K562 (cell line): ENCODE measurements at regions not wholly inside any gene's neighbourhood (a gene's known extent, or its start where the extent isn't known, plus 50 kb on each side); places are given as distances from the start of the nearest gene placed in this dataset.
"Not testable (repeated sequence)": the region's sequence is repeated elsewhere in the genome, so short reads cannot be mapped to it uniquely, and the experiment has no call there.

Experiments
- ATAC-seq: fragments of 200-7000 bp; cut with Tn5 transposase; 3 replicates; pipeline ENCODE4 v1.9.1; 2020; ENCODE audit warnings: moderate library complexity
- BruUV-seq: library from RNA; stranded (reverse); fragments of 400-500 nt; replicated peaks from 2 replicates; lab custom pipeline; 2021; lab: Mats Ljungman, UMichigan
- CTCF ChIA-PET: fragments of 300-600 bp; formaldehyde crosslinking; extraction: SDS; loops from one replicate; lab custom pipeline; 2021; ENCODE audit warnings: low intra/inter-chr PET ratio; lab: Yijun Ruan, JAX
- POLR2A ChIA-PET: fragments of 300-600, 350-650 bp; sonication (Branson Sonifier 250); formaldehyde crosslinking; extraction: SDS; loops from one replicate; lab custom pipeline; 2021; ENCODE audit warnings: antibody characterized with exemption, inconsistent platforms; lab: Yijun Ruan, JAX
- DNase-seq, 4 experiments: peaks; one replicate each; pipeline versions ENCODE4 v3.0.0 to v3.0.0-alpha.2; 2011 to 2018; ENCODE audit warnings: low spot score in 3 of 4, mixed read lengths in 3 of 4; ENCODE audit errors: extremely low read depth in 1 of 4
- FAIRE-seq: peaks from 2 replicates; lab custom pipeline; 2011; peaks lifted over from hg19 to GRCh38; lab: Jason Lieb, UNC
- H2AFZ ChIP-seq: 2 replicates; pipeline ENCODE4 v1.6.0; 2011; ENCODE audit warnings: low read depth, low read length, control low read depth, inconsistent platforms
- H3K27ac ChIP-seq: fragments of 200-600 bp; 3 replicates; pipeline ENCODE4 v1.8.0; 2011; ENCODE audit warnings: low read depth, mild to moderate bottlenecking, control low read depth, inconsistent platforms, low read length, moderate library complexity, mixed read lengths; ENCODE audit errors: extremely low read depth
- H3K27me3 ChIP-seq, 2 experiments: fragments of 300-600 bp in 1 of 2; 2 replicates in 1 of 2; 3 replicates in 1 of 2; pipeline versions ENCODE4 v1.6.0 to v1.8.0; 2011; ENCODE audit warnings: inconsistent platforms in 2 of 2, low read length in 2 of 2, mild to moderate bottlenecking in 1 of 2, mixed read lengths in 1 of 2, moderate library complexity in 1 of 2; ENCODE audit not compliant: control insufficient read depth in 2 of 2, insufficient read depth in 2 of 2
- H3K36me3 ChIP-seq: fragments of 300-600 bp; 3 replicates; pipeline ENCODE4 v1.8.0; 2011; ENCODE audit warnings: mild to moderate bottlenecking, low read length, inconsistent platforms; ENCODE audit not compliant: control insufficient read depth, insufficient read depth
- H3K4me1 ChIP-seq, 2 experiments: fragments of 200-600 bp in 1 of 2; replicated peaks in 1 of 2; 2 replicates in 1 of 2; 3 replicates in 1 of 2; pipeline versions ENCODE4 v1.5.1 to v1.8.0; 2011; ENCODE audit warnings: inconsistent platforms in 2 of 2, low read length in 2 of 2, mild to moderate bottlenecking in 1 of 2, mixed read lengths in 1 of 2, moderate library complexity in 1 of 2; ENCODE audit not compliant: control insufficient read depth in 2 of 2, insufficient read depth in 2 of 2
- H3K4me2 ChIP-seq: 2 replicates; pipeline ENCODE4 v1.6.1; 2011; ENCODE audit warnings: low read length, control low read depth, inconsistent platforms, mixed read lengths; ENCODE audit not compliant: insufficient read depth
- H3K4me3 ChIP-seq: fragments of 200-600 bp; sonication (generic), shearing (Covaris generic); 2 replicates; pipeline ENCODE4 v1.5.1; 2016; ENCODE audit warnings: control low read depth, inconsistent platforms
- H3K79me2 ChIP-seq: fragments of 200-600 bp; 3 replicates; pipeline ENCODE4 v1.8.0; 2011; ENCODE audit warnings: low read length, inconsistent platforms; ENCODE audit not compliant: control insufficient read depth, insufficient read depth
- H3K9ac ChIP-seq, 2 experiments: 2 replicates each; pipeline versions ENCODE4 v1.6.0 to v1.6.1; 2011; ENCODE audit warnings: low read depth in 2 of 2, low read length in 2 of 2, control low read depth in 1 of 2, inconsistent platforms in 1 of 2, mild to moderate bottlenecking in 1 of 2, mixed read lengths in 1 of 2; ENCODE audit not compliant: insufficient read depth in 1 of 2
- H3K9me1 ChIP-seq: one replicate; pipeline ENCODE4 v1.6.0; 2011; ENCODE audit warnings: inconsistent platforms, mild to moderate bottlenecking, low read length, moderate library complexity; ENCODE audit not compliant: control insufficient read depth, insufficient read depth
- H3K9me3 ChIP-seq: replicated peaks from 2 replicates; pipeline ENCODE4 v1.5.1; 2011; ENCODE audit warnings: low read depth, low read length, inconsistent platforms; ENCODE audit not compliant: control insufficient read depth, insufficient read depth
- H4K20me1 ChIP-seq: replicated peaks from 2 replicates; pipeline ENCODE4 v1.6.1; 2011; ENCODE audit warnings: low read length, inconsistent platforms, mixed read lengths; ENCODE audit not compliant: control insufficient read depth, insufficient read depth
- CBFB ChIP-seq: sonication (generic); formaldehyde crosslinking; IDR thresholded peaks from 2 replicates; pipeline ENCODE4 v1.4.0; 2020; ENCODE audit warnings: mild to moderate bottlenecking, missing genetic modification reagents
- CTBP1 ChIP-seq: fragments of 450-650 bp; IDR thresholded peaks from 2 replicates; pipeline ENCODE4 v1.6.1; 2016; ENCODE audit warnings: borderline replicate concordance
- KHSRP ChIP-seq: fragments of 450-650 bp; IDR thresholded peaks from 2 replicates; pipeline ENCODE4 v1.6.1; 2017
- NELFE ChIP-seq: IDR thresholded peaks from 2 replicates; pipeline ENCODE4 v1.6.1; 2011; ENCODE audit warnings: mild to moderate bottlenecking; ENCODE audit not compliant: insufficient read depth, insufficient read length
- TGIF2 ChIP-seq: sonication (generic); formaldehyde crosslinking; IDR thresholded peaks from 2 replicates; pipeline ENCODE4 v1.8.1; 2022; ENCODE audit warnings: mild to moderate bottlenecking, missing genetic modification reagents, moderate library complexity
- ZNF766 ChIP-seq: fragments of 200-800 bp; sonication (Bioruptor generic); conservative IDR thresholded peaks from 2 replicates; pipeline ENCODE4 v1.6.1; 2016; ENCODE audit warnings: missing genetic modification characterization, missing compliant biosample characterization
- WGBS: fragments of 100-300 bp; shearing (Covaris generic); methylation state at CpG from one replicate; pipeline ENCODE4 v1.1.6; 2016; ENCODE audit warnings: low coverage, mixed read lengths; ENCODE audit not compliant: insufficient coverage; ENCODE audit errors: missing lambda C conversion rate; 5-methylcytosine and 5-hydroxymethylcytosine counted together
- in situ Hi-C: fragments of 300-500 bp; cut with MboI; formaldehyde crosslinking; loops from 4 replicates; pipeline ENCODE4 v1.15.0; 2018; ENCODE audit warnings: inconsistent platforms, mixed read lengths
- intact Hi-C: fragments of 100-400 bp; cut with micrococcal nuclease; formaldehyde crosslinking; loops from 2 replicates; pipeline ENCODE4 v1.14.2; 2022

GRCh38 chr15:87549296-87549695, 707.2 kb downstream of the NTRK3 start:
- Histone ChIP-seq H3K4me3 (no peak overlapping the region), H3K27ac (no peak overlapping the region), H3K9ac (no peak overlapping the region), H3K36me3 (0 out of 3 replicates have a peak, but pooled peaks cover 2% of the 10 kb centered on the region), H3K4me1 (no peaks in the 10 kb centered on the region), H3K79me2 (no peaks in the 10 kb centered on the region), H4K20me1 (no peaks in the 10 kb centered on the region), H2AFZ (no peak overlapping the region), H3K27me3 (no peaks in the 10 kb centered on the region), H3K4me2 (no peak overlapping the region), H3K9me3 (no peaks in the 10 kb centered on the region), H3K9me1 (no peaks in the 10 kb centered on the region)
- no TSS peak for BruUV-seq
- intact Hi-C loops = no loop called here
- no peak for ATAC-seq
- no peak for DNase-seq
- CTCF ChIA-PET = no interaction called here
- POLR2A ChIA-PET = no interaction called here
- FAIRE-seq = no peak
- in situ Hi-C loops = no loop called here
- no peak for TF ChIP-seq ZNF766 (CRISPR knock-in tag)
- TF ChIP-seq TGIF2 = no peak
- TF ChIP-seq KHSRP = no peak
- TF ChIP-seq NELFE = no peak
- TF ChIP-seq CBFB (CRISPR knock-in tag) = no peak
- TF ChIP-seq CTBP1 = no peak

DNA sequence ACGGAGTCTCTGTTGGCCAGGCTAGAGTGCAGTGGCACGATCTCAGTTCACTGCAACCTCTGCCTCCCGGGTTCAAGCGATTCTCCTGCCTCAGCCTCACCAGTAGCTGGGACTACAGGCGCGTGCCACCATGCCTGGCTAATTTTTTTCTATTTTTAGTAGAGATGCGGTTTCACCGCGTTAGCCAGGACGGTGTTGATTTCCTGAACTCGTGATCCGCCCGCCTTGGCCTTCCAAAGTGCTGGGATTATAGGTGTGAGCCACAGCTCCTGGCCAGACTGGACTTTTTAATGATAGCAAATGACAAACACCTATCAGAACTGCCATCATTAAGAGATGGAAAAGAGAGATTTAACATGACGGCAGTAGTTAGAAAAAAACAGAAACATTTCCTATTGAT, 707.9 kb downstream of the NTRK3 start:
- ATAC-seq, H3K27ac ChIP-seq: not testable (repeated sequence)

More for the DNA sequence above, 707.9 kb downstream of the NTRK3 start:
- H3K79me2 ChIP-seq, DNase-seq, H3K9me1 ChIP-seq, FAIRE-seq, H2AFZ ChIP-seq, in situ Hi-C loops, BruUV-seq, H3K4me3 ChIP-seq, H3K4me2 ChIP-seq, H3K27me3 ChIP-seq, H4K20me1 ChIP-seq, POLR2A ChIA-PET, H3K9me3 ChIP-seq, CTCF ChIA-PET, H3K36me3 ChIP-seq, H3K9ac ChIP-seq, intact Hi-C loops, H3K4me1 ChIP-seq: not testable (repeated sequence)
- WGBS = 47% methylated on average over 8 of the region's 14 CpGs
